Heart left ventricle (tissue), 16 donors: ENCODE measurements at regions not wholly inside any gene's neighbourhood (a gene's known extent, or its start where the extent isn't known, plus 50 kb on each side); places are given as distances from the start of the nearest gene placed in this dataset.

Experiments used
- ATAC-seq, 4 donors: fragments of 200-7000 bp; cut with Tn5 transposase; one replicate each; pipeline ENCODE4 v1.9.1; 2020 to 2022; ENCODE audit warnings: moderate library complexity in 4 of 4, mild to moderate bottlenecking in 3 of 4, moderate number of reproducible peaks in 1 of 4
- DNase-seq, 5 donors: peaks; one replicate each; pipeline ENCODE4 v3.0.0-alpha.2; 2020
- H3K27ac ChIP-seq, 12 donors: fragments of 200-600 bp; sonication (generic) in 4 of 12; one replicate each; pipeline versions ENCODE4 v1.5.0 to v1.8.0; 2016 to 2022; ENCODE audit warnings: mild to moderate bottlenecking in 2 of 12
- H3K27me3 ChIP-seq, 9 donors: fragments of 200-600 bp; sonication (generic) in 2 of 9; one replicate each; pipeline versions ENCODE4 v1.5.1 to v1.8.0; 2016 to 2022; ENCODE audit warnings: mild to moderate bottlenecking in 3 of 9
- H3K36me3 ChIP-seq, 9 donors: fragments of 200-600 bp; sonication (generic) in 2 of 9; one replicate each; pipeline versions ENCODE4 v1.5.0 to v1.8.0; 2018 to 2022; ENCODE audit warnings: mild to moderate bottlenecking in 2 of 9
- H3K4me1 ChIP-seq, 12 donors: fragments of 200-600 bp; sonication (generic) in 4 of 12; one replicate each; pipeline versions ENCODE4 v1.5.0 to v1.8.0; 2016 to 2022; ENCODE audit warnings: mild to moderate bottlenecking in 3 of 12
- H3K4me3 ChIP-seq, 12 donors: fragments of 200-600 bp; sonication (generic) in 4 of 12; one replicate each; pipeline versions ENCODE4 v1.5.0 to v1.8.0; 2017 to 2022; ENCODE audit warnings: mild to moderate bottlenecking in 9 of 12, moderate library complexity in 4 of 12
- H3K9me3 ChIP-seq, 12 donors: fragments of 200-600 bp; sonication (generic) in 4 of 12; one replicate each; pipeline versions ENCODE4 v1.5.0 to v1.8.0; 2016 to 2022; ENCODE audit warnings: mild to moderate bottlenecking in 1 of 12
- CTCF ChIP-seq, 12 donors: fragments of 200-600 bp; sonication (generic) in 4 of 12; IDR thresholded peaks; one replicate each; pipeline versions ENCODE4 v1.5.0 to v1.8.0; 2018 to 2022; ENCODE audit warnings: antibody characterized with exemption in 12 of 12, mild to moderate bottlenecking in 5 of 12
- POLR2A ChIP-seq, 2 donors: fragments of 450-650 bp; IDR thresholded peaks; one replicate each; pipeline ENCODE4 v1.6.1; 2017; ENCODE audit warnings: antibody characterized with exemption in 2 of 2, mild to moderate bottlenecking in 2 of 2, moderate library complexity in 2 of 2
- whole genome bisulfite sequencing, 4 donors: extraction: QIAGEN DNeasy Blood & Tissue Kit in 2 of 4; methylation state at CpG; one replicate each; pipeline versions ENCODE4 v1.1.5 to v1.1.7; 2013 to 2018; 5-methylcytosine and 5-hydroxymethylcytosine counted together
- intact Hi-C, 10 donors: fragments of 100-400 bp; cut with DNase I; formaldehyde crosslinking; loops; one replicate each; pipeline versions ENCODE4 v1.11.1 to v1.14.2; 2022
- donor health status: ischemic (EF 13 %, LVEDD 7.1; RV severe dilation, severe dysfunction).
- donor health status: healthy with polysubstance abuse.
- donor health status: DM: no; HTN: yes; CAD: no.
- donor health status: DM: no; HTN: no; CAD: no.
- donor health status: ischemic (EF 25% LVEDD 6.9; RV normal size, moderate dysfunction).
- donor health status: ischemic (EF 25% LVEDD 5.7; RV mildly dilated, moderate dysfunction).
- donor health status: healthy.
- donor health status: DM: yes; HTN: yes; CAD: no.
- donor health status: ischemic (EF 35%, LVEDD 5.7; RV mildly dilated, moderate dysfunction).
- donor health status: nonischemic (EF 11% LVEDD 7.7; RV severe dilation, severe dysfunction).
- donor health status: DM: yes; HTN: yes; CAD: no.
- donor health status: PGD.
- donor health status: ischemic (EF 29% LVEDD 5.4; RV normal size, mild dysfunction).
- donor health status: nonischemic (EF 23%, LVEDD 6.1; RV moderate dilation, normal function).

- DNase-seq (no peak), ATAC-seq (no peak)
- Histone ChIP-seq H3K9me3 (no peaks in the 10 kb centered on the region), H3K4me1 (no peaks in the 10 kb centered on the region), H3K27me3 (peaks cover 0 to 4% (median 0%) of the 10 kb centered on the region in 9 donors), H3K27ac (no peak overlapping the region), H3K4me3 (no peak overlapping the region), H3K36me3 (no peaks in the 10 kb centered on the region)
- WGBS, 4 donors, result 77 to 86% (median 82%) methylated on average over 2 of the region's 2 CpGs
- no peak for TF ChIP-seq CTCF (IDR thresholded peaks at IDR 0.05)
- intact Hi-C loops, result no loop called here
Measured at GRCh38 chr9:85155352-85155751, 485.8 kb downstream of the NTRK2 start.

GRCh38 chr9:85151741-85152140 is 482.2 kb downstream of the NTRK2 start:
- WGBS, 4 donors, result 82 to 93% (median 88%) methylated on average over 5 of the region's 5 CpGs
- Histone ChIP-seq H3K9me3 (no peaks in the 10 kb centered on the region), H3K4me3 (no peak overlapping the region), H3K27ac (no peak overlapping the region), H3K4me1 (no peaks in the 10 kb centered on the region), H3K27me3 (peaks cover 0 to 4% (median 0%) of the 10 kb centered on the region in 9 donors), H3K36me3 (no peaks in the 10 kb centered on the region)
- TF ChIP-seq CTCF (IDR thresholded peaks at IDR 0.05) (no peak), POLR2A (IDR thresholded peaks at IDR 0.05) (no peak)
- intact Hi-C loops, result no loop called here
- ATAC-seq (no peak), DNase-seq (no peak)

GRCh38 chr9:85151162-85151561 is 481.6 kb downstream of the NTRK2 start:
- H3K4me1 ChIP-seq, result no peaks in the 10 kb centered on the region
- WGBS, 4 donors, result 73 to 88% (median 84%) methylated on average over 3 of the region's 3 CpGs
- intact Hi-C loops, result no loop called here
- H3K9me3 ChIP-seq, result no peaks in the 10 kb centered on the region
- no peak overlapping the region for H3K27ac ChIP-seq
- no peak for DNase-seq
- H3K27me3 ChIP-seq, result peaks cover 0 to 4% (median 0%) of the 10 kb centered on the region in 9 donors
- H3K4me3 ChIP-seq, result no peak overlapping the region
- no peak for ATAC-seq
- no peaks in the 10 kb centered on the region for H3K36me3 ChIP-seq
- TF ChIP-seq POLR2A (IDR thresholded peaks at IDR 0.05), result no peak
- TF ChIP-seq CTCF (IDR thresholded peaks at IDR 0.05), result no peak

- H3K27me3 ChIP-seq, result no peaks in the 10 kb centered on the region
- no peak for TF ChIP-seq CTCF (IDR thresholded peaks at IDR 0.05)
- no peak for TF ChIP-seq POLR2A (IDR thresholded peaks at IDR 0.05)
- H3K27ac ChIP-seq, result no peak overlapping the region
- H3K4me1 ChIP-seq, result no peaks in the 10 kb centered on the region
- no peaks in the 10 kb centered on the region for H3K9me3 ChIP-seq
- no peak overlapping the region for H3K4me3 ChIP-seq
- 40 to 54% (median 47%) methylated on average over 4 of the region's 4 CpGs for WGBS, 4 donors
- intact Hi-C loops, result loop anchor here in 7 of 10 donors (10.0 kb wide), 3 partner anchors 442 to 752 kb away; no protein-coding TSS in a partner anchor
- no peaks in the 10 kb centered on the region for H3K36me3 ChIP-seq
- DNase-seq (no peak), ATAC-seq (no peak)
Measured at GRCh38 chr9:85147046-85147640, 477.6 kb downstream of the NTRK2 start.
